ENCODE measurements at regions not wholly inside any gene's neighbourhood (a gene's known extent, or its start where the extent isn't known, plus 50 kb on each side); places are given as distances from the start of the nearest gene placed in this dataset.

- TF ChIP-seq POLR2AphosphoS5 (IDR thresholded peaks at IDR 0.05; ENCODE audit: low read depth, low read length) (no peak), POLR2A (IDR thresholded peaks at IDR 0.05; ENCODE audit: low read depth, low read length) (no peak), TAF1 (IDR thresholded peaks at IDR 0.05; ENCODE audit: low read depth, low read length) (no peak), SPI1 (IDR thresholded peaks at IDR 0.05; ENCODE audit: low read depth, low read length) (no peak), PAX5 (IDR thresholded peaks at IDR 0.05; ENCODE audit: insufficient read depth, low read length, severe bottlenecking) (no peak), POU2F2 (IDR thresholded peaks at IDR 0.05; ENCODE audit: low read depth, low read length) (no peak)
These were observed 711.6 kb downstream of the METTL15 start for GRCh38 chr11:28819741-28820140.
